ENCODE measurements at regions not wholly inside any gene's neighbourhood (a gene's known extent, or its start where the extent isn't known, plus 50 kb on each side); places are given as distances from the start of the nearest gene placed in this dataset.

DNA sequence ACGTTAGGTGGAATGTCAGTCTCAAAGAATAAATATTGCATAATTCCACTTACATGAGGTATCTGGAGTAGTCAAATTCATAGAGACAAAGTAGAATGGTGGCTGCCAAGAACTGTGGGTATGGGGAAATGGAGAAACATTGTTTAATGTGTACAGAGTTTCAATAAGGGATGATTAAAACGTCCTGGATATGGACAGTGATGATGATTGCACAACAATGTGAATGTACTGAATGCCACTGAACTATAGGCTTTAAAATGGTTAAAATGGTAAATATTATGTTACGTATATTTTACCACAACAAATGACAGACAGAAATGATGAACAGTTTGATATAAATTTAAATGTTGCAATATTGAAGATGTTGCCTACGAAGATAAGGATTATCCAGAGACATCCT, 602.0 kb upstream of the PKDCC start:
- no peak overlapping the region for H3K27ac ChIP-seq (ENCODE audit: low read length)
- no peak for DNase-seq
- H3K36me3 ChIP-seq (ENCODE audit: control insufficient read depth, insufficient read depth, low read length) = no peaks in the 10 kb centered on the region
- H3K4me1 ChIP-seq (ENCODE audit: control insufficient read depth, insufficient read depth, low read length) = no peaks in the 10 kb centered on the region
- no peak overlapping the region for H3K4me3 ChIP-seq (ENCODE audit: low read length)
- WGBS (ENCODE audit: insufficient coverage) = no CpG with 5 or more reads among the region's 4 CpGs
- no peaks in the 10 kb centered on the region for H3K27me3 ChIP-seq (ENCODE audit: control insufficient read depth, insufficient read depth, low read length)
- no peaks in the 10 kb centered on the region for H3K9me3 ChIP-seq (replicated peaks; ENCODE audit: control insufficient read depth, low read depth, low read length)

DNA sequence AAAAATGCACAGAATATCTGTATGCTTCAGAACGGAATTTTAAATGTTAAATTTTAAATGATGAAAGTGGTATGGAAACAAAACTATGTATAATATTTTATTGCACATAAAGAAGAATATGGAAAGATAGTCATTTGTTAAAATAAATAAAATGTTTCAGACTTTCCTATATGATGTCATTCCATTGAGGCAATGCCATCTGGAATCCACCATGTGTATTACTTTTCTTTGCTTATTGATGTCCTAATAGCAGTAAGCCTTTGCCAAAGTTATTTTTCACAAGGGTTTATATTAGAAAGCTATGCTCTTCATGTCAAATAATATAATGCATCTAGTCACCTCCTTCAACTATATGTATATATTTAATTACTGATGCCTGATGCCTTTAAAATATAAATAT, 601.6 kb upstream of the PKDCC start:
- Histone ChIP-seq H3K36me3 (ENCODE audit: control insufficient read depth, insufficient read depth, low read length) (no peaks in the 10 kb centered on the region), H3K4me3 (ENCODE audit: low read length) (no peak overlapping the region), H3K27me3 (ENCODE audit: control insufficient read depth, insufficient read depth, low read length) (no peaks in the 10 kb centered on the region), H3K4me1 (ENCODE audit: control insufficient read depth, insufficient read depth, low read length) (no peaks in the 10 kb centered on the region), H3K9me3 (replicated peaks; ENCODE audit: control insufficient read depth, low read depth, low read length) (no peaks in the 10 kb centered on the region), H3K27ac (ENCODE audit: low read length) (no peak overlapping the region)
- no CpG with 5 or more reads among the region's 1 CpG for WGBS (ENCODE audit: insufficient coverage)
- peak; percentile 86 for DNase-seq

DNA sequence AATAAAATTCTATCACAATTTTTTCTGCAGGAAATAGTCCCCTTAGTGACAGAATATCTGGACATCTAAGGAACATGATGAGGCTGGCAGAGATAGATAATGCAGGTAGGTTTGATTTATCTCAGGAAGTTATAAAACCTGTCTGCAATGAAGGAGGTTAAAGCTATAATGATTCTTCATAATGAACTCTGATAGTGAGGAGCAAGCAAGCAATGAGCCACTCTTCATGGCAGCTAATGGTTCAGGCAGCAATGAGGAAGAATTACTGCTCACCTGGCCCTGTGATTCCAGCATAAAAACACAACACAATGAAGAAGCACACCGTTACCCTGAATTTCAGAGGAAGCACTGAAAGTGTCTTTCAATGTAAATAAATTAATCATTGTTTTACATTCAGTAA, 599.6 kb upstream of the PKDCC start:
- no peaks in the 10 kb centered on the region for H3K9me3 ChIP-seq (replicated peaks; ENCODE audit: control insufficient read depth, low read depth, low read length)

DNA sequence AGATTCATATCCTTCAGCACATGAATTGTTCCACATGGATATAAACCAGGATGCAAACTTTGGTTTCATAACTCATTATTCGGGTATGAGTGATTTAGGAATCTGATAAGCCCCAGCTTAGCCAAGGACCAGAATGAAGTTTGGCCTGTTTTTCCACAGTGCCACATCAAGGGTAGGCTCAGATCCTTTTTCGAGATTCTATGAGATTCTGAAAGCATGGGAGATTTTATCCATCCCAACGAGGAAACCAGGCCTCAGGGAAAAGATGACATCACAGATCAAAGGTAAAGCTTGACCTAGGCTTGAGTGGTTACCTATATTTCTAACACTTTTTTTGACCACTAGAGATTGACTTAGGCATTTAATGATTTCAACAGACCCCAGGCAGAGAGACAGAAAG, 590.8 kb upstream of the PKDCC start:
- DNase-seq = no peak
- H3K9me3 ChIP-seq (replicated peaks; ENCODE audit: control insufficient read depth, low read depth, low read length) = no peaks in the 10 kb centered on the region
- no peak overlapping the region for H3K27ac ChIP-seq (ENCODE audit: low read length)
- H3K36me3 ChIP-seq (ENCODE audit: control insufficient read depth, insufficient read depth, low read length) = no peaks in the 10 kb centered on the region
- 93% methylated on average over 3 of the region's 3 CpGs for WGBS (ENCODE audit: insufficient coverage)
- H3K4me3 ChIP-seq (ENCODE audit: low read length) = no peak overlapping the region
- H3K27me3 ChIP-seq (ENCODE audit: control insufficient read depth, insufficient read depth, low read length) = no peaks in the 10 kb centered on the region
- H3K4me1 ChIP-seq (ENCODE audit: control insufficient read depth, insufficient read depth, low read length) = no peaks in the 10 kb centered on the region

More for the DNA sequence above, 599.6 kb upstream of the PKDCC start:
- H3K4me1 ChIP-seq (ENCODE audit: control insufficient read depth, insufficient read depth, low read length) = no peaks in the 10 kb centered on the region
- H3K4me3 ChIP-seq (ENCODE audit: low read length) = no peak overlapping the region
- no peak for DNase-seq
- H3K27ac ChIP-seq (ENCODE audit: low read length) = no peak overlapping the region
- WGBS (ENCODE audit: insufficient coverage) = no CpG with 5 or more reads among the region's 1 CpG
- H3K36me3 ChIP-seq (ENCODE audit: control insufficient read depth, insufficient read depth, low read length) = no peaks in the 10 kb centered on the region
- no peaks in the 10 kb centered on the region for H3K27me3 ChIP-seq (ENCODE audit: control insufficient read depth, insufficient read depth, low read length)

DNA sequence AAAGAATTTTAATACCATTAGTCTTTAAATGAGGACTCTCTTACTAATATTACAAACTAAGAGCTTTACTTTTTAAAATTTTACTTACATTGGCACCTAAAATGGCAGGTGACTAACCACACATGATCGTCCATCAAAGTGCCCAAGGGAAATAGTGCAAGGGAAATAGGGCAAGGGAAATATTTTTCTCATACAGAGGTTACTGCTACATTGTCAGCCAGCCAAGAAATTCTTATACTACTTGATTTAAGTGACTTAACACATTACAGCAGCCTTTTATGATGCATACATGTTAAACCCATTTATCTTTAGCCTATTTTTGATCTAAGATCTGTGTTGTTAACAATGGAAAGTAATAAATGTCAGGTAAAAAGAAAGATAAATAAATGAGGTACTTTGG, 587.2 kb upstream of the PKDCC start:
- DNase-seq = peak; percentile 79
- H3K9me3 ChIP-seq (replicated peaks; ENCODE audit: control insufficient read depth, low read depth, low read length) = no peaks in the 10 kb centered on the region
- no peaks in the 10 kb centered on the region for H3K36me3 ChIP-seq (ENCODE audit: control insufficient read depth, insufficient read depth, low read length)
- H3K4me1 ChIP-seq (ENCODE audit: control insufficient read depth, insufficient read depth, low read length) = no peaks in the 10 kb centered on the region
- no CpG with 5 or more reads among the region's 1 CpG for WGBS (ENCODE audit: insufficient coverage)
- no peak overlapping the region for H3K27ac ChIP-seq (ENCODE audit: low read length)
- H3K4me3 ChIP-seq (ENCODE audit: low read length) = no peak overlapping the region
- H3K27me3 ChIP-seq (ENCODE audit: control insufficient read depth, insufficient read depth, low read length) = no peaks in the 10 kb centered on the region

DNA sequence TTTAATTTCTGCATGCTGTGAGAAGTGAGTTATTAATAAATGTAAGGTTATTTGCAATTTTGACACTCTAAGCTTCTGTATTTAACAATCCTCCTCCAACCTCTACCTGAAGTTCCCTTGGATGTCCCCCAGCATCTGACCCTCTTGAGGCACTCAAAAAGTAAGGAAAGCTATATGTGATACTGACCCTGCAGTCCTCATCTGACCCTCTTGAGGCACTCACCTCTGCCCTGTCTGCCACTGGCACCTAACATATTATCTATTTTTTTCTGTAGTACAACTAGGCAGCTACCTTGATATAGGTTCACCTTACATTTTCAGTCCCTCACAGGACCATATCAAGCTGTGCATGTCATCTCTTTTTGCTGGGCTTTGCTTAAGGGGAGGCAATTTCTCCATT, 583.4 kb upstream of the PKDCC start:
- no peaks in the 10 kb centered on the region for H3K27me3 ChIP-seq (ENCODE audit: control insufficient read depth, insufficient read depth, low read length)
- H3K4me3 ChIP-seq (ENCODE audit: low read length) = no peak overlapping the region
- H3K4me1 ChIP-seq (ENCODE audit: control insufficient read depth, insufficient read depth, low read length) = no peaks in the 10 kb centered on the region
- no peaks in the 10 kb centered on the region for H3K9me3 ChIP-seq (replicated peaks; ENCODE audit: control insufficient read depth, low read depth, low read length)
- no peak for DNase-seq
- no peak overlapping the region for H3K27ac ChIP-seq (ENCODE audit: low read length)
- no peaks in the 10 kb centered on the region for H3K36me3 ChIP-seq (ENCODE audit: control insufficient read depth, insufficient read depth, low read length)

DNA sequence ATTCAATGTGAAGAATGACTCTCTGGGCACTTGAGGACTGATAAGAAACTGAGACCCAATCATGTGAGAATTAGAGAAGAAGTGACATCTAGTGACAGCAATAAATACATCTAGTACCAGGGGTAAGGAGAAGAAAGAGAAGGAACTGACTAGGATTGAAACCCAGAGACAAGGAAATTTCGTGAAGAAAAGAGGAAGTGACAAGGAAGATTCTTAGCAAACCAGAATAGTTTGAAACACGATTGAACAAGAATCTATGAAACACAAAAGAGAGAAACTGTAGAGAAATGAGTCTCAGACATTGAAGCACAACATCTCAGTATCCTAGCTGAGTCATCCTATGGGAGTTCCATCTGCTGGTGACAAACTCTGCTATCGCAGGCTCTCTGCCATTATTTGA, 571.9 kb upstream of the PKDCC start:
- 80% methylated on average over 2 of the region's 3 CpGs for WGBS (ENCODE audit: insufficient coverage)
- peak; percentile 52 for DNase-seq
- Histone ChIP-seq H3K9me3 (replicated peaks; ENCODE audit: control insufficient read depth, low read depth, low read length) (no peaks in the 10 kb centered on the region), H3K27me3 (ENCODE audit: control insufficient read depth, insufficient read depth, low read length) (no peaks in the 10 kb centered on the region), H3K4me1 (ENCODE audit: control insufficient read depth, insufficient read depth, low read length) (no peaks in the 10 kb centered on the region), H3K4me3 (ENCODE audit: low read length) (no peak overlapping the region), H3K27ac (ENCODE audit: low read length) (no peak overlapping the region), H3K36me3 (ENCODE audit: control insufficient read depth, insufficient read depth, low read length) (no peaks in the 10 kb centered on the region)

DNA sequence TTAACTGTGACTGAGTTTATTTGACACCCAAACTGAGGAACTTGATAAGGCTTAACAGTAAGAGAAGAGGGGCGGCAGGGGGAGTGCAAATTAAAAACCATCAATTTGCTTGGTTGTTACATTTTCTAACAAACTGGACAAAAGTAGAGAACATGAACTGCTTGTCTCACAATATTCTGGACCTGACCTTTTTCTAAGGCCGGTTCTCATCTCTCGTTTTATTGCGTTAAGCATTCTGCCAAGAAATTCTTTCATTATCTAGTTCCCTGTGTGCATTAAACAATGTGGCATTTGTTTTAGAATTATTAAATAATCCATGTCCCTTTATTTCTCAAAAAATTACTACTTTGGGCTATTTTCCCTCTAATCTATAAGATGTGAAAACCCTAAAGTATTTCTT, 565.2 kb upstream of the PKDCC start:
- Histone ChIP-seq H3K9me3 (replicated peaks; ENCODE audit: control insufficient read depth, low read depth, low read length) (no peaks in the 10 kb centered on the region), H3K4me3 (ENCODE audit: low read length) (no peak overlapping the region)

DNA sequence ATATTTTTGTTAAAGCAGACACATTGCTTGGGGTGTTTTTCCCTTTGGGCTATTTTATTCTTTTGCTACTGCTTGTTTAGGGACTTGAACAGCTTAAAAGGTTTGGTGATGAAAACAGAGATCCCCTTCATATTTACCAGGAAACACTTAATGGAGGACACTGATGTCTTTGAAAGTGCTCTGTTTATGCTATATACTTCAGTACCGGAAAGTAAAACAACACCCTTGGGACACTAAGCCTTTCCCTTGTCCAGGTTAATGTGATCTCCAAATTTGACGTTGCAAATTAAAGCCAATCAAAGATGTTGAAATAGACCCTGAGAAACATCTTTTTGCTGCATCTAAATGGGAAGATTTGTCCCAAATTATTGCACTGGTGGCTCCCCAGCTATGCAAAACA, 564.6 kb upstream of the PKDCC start:
- peak overlapping the region; percentile 31 for H3K27ac ChIP-seq (ENCODE audit: low read length)
- WGBS (ENCODE audit: insufficient coverage) = 0% methylated on average over 1 of the region's 2 CpGs
- no peaks in the 10 kb centered on the region for H3K36me3 ChIP-seq (ENCODE audit: control insufficient read depth, insufficient read depth, low read length)
- H3K4me3 ChIP-seq (ENCODE audit: low read length) = no peak overlapping the region
- H3K4me1 ChIP-seq (ENCODE audit: control insufficient read depth, insufficient read depth, low read length) = peaks cover 2% of the 10 kb centered on the region
- no peaks in the 10 kb centered on the region for H3K27me3 ChIP-seq (ENCODE audit: control insufficient read depth, insufficient read depth, low read length)
- H3K9me3 ChIP-seq (replicated peaks; ENCODE audit: control insufficient read depth, low read depth, low read length) = no peaks in the 10 kb centered on the region
- DNase-seq = peak; percentile 64

More for the DNA sequence above, 565.2 kb upstream of the PKDCC start:
- Histone ChIP-seq H3K27ac (ENCODE audit: low read length) (peak overlapping the region; percentile 1), H3K27me3 (ENCODE audit: control insufficient read depth, insufficient read depth, low read length) (no peaks in the 10 kb centered on the region), H3K4me1 (ENCODE audit: control insufficient read depth, insufficient read depth, low read length) (peaks cover 2% of the 10 kb centered on the region), H3K36me3 (ENCODE audit: control insufficient read depth, insufficient read depth, low read length) (no peaks in the 10 kb centered on the region)
- peak; percentile 55 for DNase-seq
- WGBS (ENCODE audit: insufficient coverage) = 60% methylated on average over 1 of the region's 4 CpGs

DNA sequence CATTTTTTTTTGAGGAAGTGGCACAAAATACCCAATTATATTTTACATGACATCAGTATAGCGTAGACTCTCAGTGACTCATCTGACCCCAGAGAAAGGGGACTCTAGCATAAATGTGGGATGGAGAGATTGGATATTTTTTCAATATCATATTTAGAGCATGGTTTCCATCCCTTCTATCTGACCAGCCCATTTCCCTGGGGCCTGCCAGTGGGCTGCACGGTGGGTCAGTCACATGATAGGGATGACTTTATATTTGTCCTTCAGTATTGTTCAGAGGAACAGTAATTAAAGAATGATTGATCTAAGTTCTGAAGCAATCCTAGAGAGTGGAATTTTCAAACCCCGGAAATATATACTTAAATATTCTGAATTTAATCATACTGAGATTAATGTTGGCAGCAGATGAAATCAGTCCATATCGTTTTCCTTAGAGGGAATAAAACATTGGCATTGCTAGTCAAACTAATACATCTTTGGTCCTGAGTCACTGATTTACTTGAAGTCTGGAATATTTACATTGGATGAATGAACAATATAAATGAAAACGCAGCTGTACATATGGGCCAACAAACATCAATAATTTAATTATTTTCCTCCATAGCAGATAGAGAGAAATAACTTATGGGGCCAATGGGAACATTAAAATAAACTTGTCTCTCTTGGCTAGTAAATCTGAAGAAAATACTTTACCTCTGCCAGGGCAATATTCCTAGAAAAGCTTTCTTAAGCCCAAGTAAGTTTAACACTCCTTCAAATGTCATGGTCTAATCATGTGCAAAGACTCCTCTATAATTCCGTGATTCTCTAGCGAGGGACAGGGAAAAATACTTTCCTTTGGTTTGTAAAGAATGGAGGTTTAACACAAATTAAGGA, 563.6 kb upstream of the PKDCC start:
- Histone ChIP-seq H3K9me3 (replicated peaks; ENCODE audit: control insufficient read depth, low read depth, low read length) (no peaks in the 10 kb centered on the region), H3K27ac (ENCODE audit: low read length) (peak overlapping the region; percentile 56), H3K36me3 (ENCODE audit: control insufficient read depth, insufficient read depth, low read length) (no peaks in the 10 kb centered on the region), H3K27me3 (ENCODE audit: control insufficient read depth, insufficient read depth, low read length) (no peaks in the 10 kb centered on the region), H3K4me3 (ENCODE audit: low read length) (no peak overlapping the region), H3K4me1 (ENCODE audit: control insufficient read depth, insufficient read depth, low read length) (peaks cover 2% of the 10 kb centered on the region)
- WGBS (ENCODE audit: insufficient coverage) = no CpG with 5 or more reads among the region's 7 CpGs
- DNase-seq = peak; percentile 95

DNA sequence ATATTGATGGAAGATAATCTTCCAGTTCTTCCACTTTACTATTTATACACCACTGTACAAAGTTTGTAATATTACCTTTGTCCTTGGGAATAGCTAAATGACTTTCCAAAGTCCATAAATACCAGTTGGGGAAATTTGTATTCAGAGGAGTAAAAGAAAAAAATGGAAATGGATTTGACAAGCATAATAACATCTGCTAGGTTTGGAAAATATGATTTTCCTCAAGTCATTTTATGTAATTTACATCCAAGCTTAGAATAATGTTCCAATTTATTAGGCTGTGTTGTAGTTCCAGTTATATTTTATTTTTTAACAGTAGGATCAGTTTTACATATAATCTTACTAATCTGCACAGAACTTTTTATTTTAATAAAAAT, 563.0 kb upstream of the PKDCC start:
- Histone ChIP-seq H3K4me3 (ENCODE audit: low read length) (no peak overlapping the region), H3K27ac (ENCODE audit: low read length) (peak overlapping the region; percentile 56), H3K27me3 (ENCODE audit: control insufficient read depth, insufficient read depth, low read length) (no peaks in the 10 kb centered on the region), H3K4me1 (ENCODE audit: control insufficient read depth, insufficient read depth, low read length) (peaks cover 2% of the 10 kb centered on the region), H3K9me3 (replicated peaks; ENCODE audit: control insufficient read depth, low read depth, low read length) (no peaks in the 10 kb centered on the region), H3K36me3 (ENCODE audit: control insufficient read depth, insufficient read depth, low read length) (no peaks in the 10 kb centered on the region)
- DNase-seq = no peak

Measured in muscle of leg (tissue), 3 donors.